Spleen (tissue), 11 donors: ENCODE measurements at regions not wholly inside any gene's neighbourhood (a gene's known extent, or its start where the extent isn't known, plus 50 kb on each side); places are given as distances from the start of the nearest gene placed in this dataset.

Experiments
- DNase-seq: peaks from one replicate; pipeline ENCODE4 v3.0.0-alpha.2; 2020
- H3K27ac ChIP-seq, 8 donors: fragments of 200-600 bp; sonication (generic) in 7 of 8; 1 replicate in 4 of 8; 2 replicates in 4 of 8; pipeline versions ENCODE4 v1.5.0 to v1.8.0; 2016 to 2021; ENCODE audit warnings: inconsistent platforms in 4 of 8, mild to moderate bottlenecking in 4 of 8, moderate library complexity in 1 of 8
- H3K27me3 ChIP-seq, 7 donors: fragments of 200-600 bp; sonication (generic) in 6 of 7; replicated peaks in 1 of 7; 1 replicate in 4 of 7; 2 replicates in 3 of 7; pipeline versions ENCODE4 v1.5.0 to v1.8.0; 2016 to 2021; ENCODE audit warnings: inconsistent platforms in 3 of 7, mild to moderate bottlenecking in 1 of 7
- H3K36me3 ChIP-seq, 6 donors: fragments of 200-600 bp; sonication (generic) in 5 of 6; 1 replicate in 4 of 6; 2 replicates in 2 of 6; pipeline versions ENCODE4 v1.5.0 to v1.8.0; 2016 to 2021; ENCODE audit warnings: inconsistent platforms in 2 of 6
- H3K4me1 ChIP-seq, 6 donors: fragments of 200-600 bp; sonication (generic) in 5 of 6; 1 replicate in 3 of 6; 2 replicates in 3 of 6; pipeline versions ENCODE4 v1.5.0 to v1.8.0; 2016 to 2021; ENCODE audit warnings: inconsistent platforms in 3 of 6
- H3K4me3 ChIP-seq, 8 donors: fragments of 200-600 bp; sonication (generic) in 7 of 8; 1 replicate in 4 of 8; 2 replicates in 4 of 8; pipeline versions ENCODE4 v1.5.0 to v1.8.0; 2016 to 2021; ENCODE audit warnings: inconsistent platforms in 4 of 8, mild to moderate bottlenecking in 4 of 8, moderate library complexity in 2 of 8
- H3K9me3 ChIP-seq, 8 donors: fragments of 200-600 bp; sonication (generic) in 7 of 8; 1 replicate in 4 of 8; 2 replicates in 4 of 8; pipeline versions ENCODE4 v1.5.0 to v1.8.0; 2016 to 2021; ENCODE audit warnings: inconsistent platforms in 4 of 8
- POLR2A ChIP-seq, 3 donors: fragments of 450-650 bp; IDR thresholded peaks; one replicate each; pipeline ENCODE4 v1.5.1; 2017; ENCODE audit warnings: antibody characterized with exemption in 3 of 3, mild to moderate bottlenecking in 1 of 3
- POLR2AphosphoS5 ChIP-seq, 3 donors: sonication (generic); formaldehyde crosslinking; IDR thresholded peaks; one replicate each; pipeline ENCODE4 v1.5.1; 2017; ENCODE audit warnings: antibody characterized with exemption in 3 of 3
- WGBS, 5 donors: extraction: QIAGEN DNeasy Blood & Tissue Kit in 3 of 5; methylation state at CpG; one replicate each; pipeline versions ENCODE4 v1.1.5 to v1.1.7; 2013 to 2018; 5-methylcytosine and 5-hydroxymethylcytosine counted together
- intact Hi-C: fragments of 100-400 bp; cut with DNase I; formaldehyde crosslinking; loops from one replicate; pipeline ENCODE4 v1.15.0; 2023; ENCODE audit warnings: low total_unique reads
- TF ChIP-seq, protein P1 (sequence below), 11 experiments: fragments of 200-600 bp in 7 of 11; fragments of 450-650 bp in 4 of 11; sonication (generic) in 4 of 11; IDR thresholded peaks in 8 of 11; conservative IDR thresholded peaks in 3 of 11; 1 replicate in 7 of 11; 2 replicates in 4 of 11; pipeline versions ENCODE4 v1.4.0 to v1.8.0; 2016 to 2021; ENCODE audit warnings: antibody characterized with exemption in 11 of 11, inconsistent platforms in 4 of 11, mild to moderate bottlenecking in 1 of 11
- donor health status: healthy with polysubstance abuse.
- donor health status: DM: no; HTN: no; CAD: no; lungs with moderate emphysema.
- donor health status: DM: no; HTN: no; CAD: no.
- donor health status: Bipolar disorder and iron deficiency.
- donor health status: healthy.
- donor health status: DM: no; HTN: no; CAD: no.
- donor health status: DM: yes; HTN: yes; CAD: no.

DNA sequence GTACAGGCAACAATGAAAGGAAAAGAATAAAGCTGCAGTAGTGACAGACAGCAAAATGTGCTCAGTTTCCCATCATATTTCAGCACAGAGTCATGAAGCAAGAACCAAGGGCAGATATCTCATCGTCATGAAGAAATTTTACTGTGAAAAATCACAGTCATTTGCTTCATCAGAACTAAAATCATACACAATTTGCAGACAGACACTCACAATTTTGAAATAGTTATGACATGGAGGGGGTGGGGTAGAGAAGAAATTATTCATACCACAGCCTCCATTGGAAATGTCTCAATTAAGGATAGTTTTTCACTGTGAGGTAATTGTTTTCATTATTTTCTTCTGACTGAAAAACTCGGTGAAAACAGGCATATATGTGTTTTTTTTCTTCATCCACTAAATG lies 78.8 kb upstream of the CNTN3 start:
- H3K27ac ChIP-seq = no peak overlapping the region
- no peak overlapping the region for H3K4me3 ChIP-seq
- no peaks in the 10 kb centered on the region for H3K27me3 ChIP-seq
- no peaks in the 10 kb centered on the region for H3K4me1 ChIP-seq
- DNase-seq = no peak
- peaks cover 0 to 14% (median 0%) of the 10 kb centered on the region in 8 donors for H3K9me3 ChIP-seq
- no peaks in the 10 kb centered on the region for H3K36me3 ChIP-seq
- 59 to 90% (median 81%) methylated on average over 2 of the region's 2 CpGs for WGBS, 5 donors
- TF ChIP-seq POLR2A (IDR thresholded peaks at IDR 0.05) (no peak), POLR2AphosphoS5 (IDR thresholded peaks at IDR 0.05) (no peak)
- TF ChIP-seq, protein P1, sequence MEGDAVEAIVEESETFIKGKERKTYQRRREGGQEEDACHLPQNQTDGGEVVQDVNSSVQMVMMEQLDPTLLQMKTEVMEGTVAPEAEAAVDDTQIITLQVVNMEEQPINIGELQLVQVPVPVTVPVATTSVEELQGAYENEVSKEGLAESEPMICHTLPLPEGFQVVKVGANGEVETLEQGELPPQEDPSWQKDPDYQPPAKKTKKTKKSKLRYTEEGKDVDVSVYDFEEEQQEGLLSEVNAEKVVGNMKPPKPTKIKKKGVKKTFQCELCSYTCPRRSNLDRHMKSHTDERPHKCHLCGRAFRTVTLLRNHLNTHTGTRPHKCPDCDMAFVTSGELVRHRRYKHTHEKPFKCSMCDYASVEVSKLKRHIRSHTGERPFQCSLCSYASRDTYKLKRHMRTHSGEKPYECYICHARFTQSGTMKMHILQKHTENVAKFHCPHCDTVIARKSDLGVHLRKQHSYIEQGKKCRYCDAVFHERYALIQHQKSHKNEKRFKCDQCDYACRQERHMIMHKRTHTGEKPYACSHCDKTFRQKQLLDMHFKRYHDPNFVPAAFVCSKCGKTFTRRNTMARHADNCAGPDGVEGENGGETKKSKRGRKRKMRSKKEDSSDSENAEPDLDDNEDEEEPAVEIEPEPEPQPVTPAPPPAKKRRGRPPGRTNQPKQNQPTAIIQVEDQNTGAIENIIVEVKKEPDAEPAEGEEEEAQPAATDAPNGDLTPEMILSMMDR (IDR thresholded peaks at IDR 0.05 in 8 of 11, conservative IDR thresholded peaks at IDR 0.05 in 3 of 11) = no peak
- intact Hi-C loops = no loop called here

DNA sequence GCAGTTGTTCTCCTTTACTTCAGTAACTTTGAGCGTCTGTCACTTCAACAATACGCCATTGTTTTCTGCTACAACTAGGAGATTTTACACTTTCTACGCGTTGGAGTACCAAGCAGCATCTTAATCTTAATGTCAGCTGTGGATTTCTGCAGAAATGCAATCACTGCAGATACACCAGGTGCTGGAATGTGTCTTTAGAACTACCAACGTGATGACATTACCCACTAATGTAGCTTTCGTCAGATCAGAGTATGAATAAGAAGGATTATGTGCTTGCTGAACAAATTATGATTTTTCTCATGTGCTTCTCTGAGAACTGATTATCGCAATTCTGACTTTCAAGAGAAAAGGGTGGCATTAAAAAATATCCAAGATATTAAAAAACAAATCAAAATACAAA lies 77.5 kb upstream of the CNTN3 start:
- no peak for DNase-seq
- TF ChIP-seq POLR2A (IDR thresholded peaks at IDR 0.05) = no peak
- TF ChIP-seq POLR2AphosphoS5 (IDR thresholded peaks at IDR 0.05) = no peak
- TF ChIP-seq, protein P1 (IDR thresholded peaks at IDR 0.05 in 8 of 11, conservative IDR thresholded peaks at IDR 0.05 in 3 of 11) = no peak
- Histone ChIP-seq H3K27me3 (no peaks in the 10 kb centered on the region), H3K4me3 (no peak overlapping the region), H3K9me3 (peaks cover 0 to 14% (median 2%) of the 10 kb centered on the region in 8 donors), H3K27ac (no peak overlapping the region), H3K36me3 (no peaks in the 10 kb centered on the region), H3K4me1 (no peaks in the 10 kb centered on the region)
- intact Hi-C loops = no loop called here
- 72 to 82% (median 78%) methylated on average over 7 of the region's 7 CpGs for WGBS, 5 donors

DNA sequence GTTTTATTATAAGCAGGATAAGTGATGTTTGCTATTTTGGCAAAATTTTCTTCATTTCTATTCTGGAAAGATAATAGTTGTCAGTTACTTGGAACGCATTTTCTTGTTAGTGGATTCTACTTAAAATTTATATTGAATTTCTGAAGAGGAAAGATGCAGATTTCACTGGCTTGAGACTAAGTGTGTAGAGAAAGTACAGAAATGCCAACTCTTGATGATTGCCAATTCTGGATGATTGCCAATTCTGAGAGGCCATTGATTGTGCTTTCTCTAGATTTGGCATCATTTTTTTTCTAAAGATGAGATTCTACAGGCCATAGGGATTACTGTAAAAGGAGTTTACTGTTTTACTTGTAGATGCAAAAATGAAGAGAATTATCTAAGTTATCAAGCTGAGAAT lies 58.9 kb upstream of the CNTN3 start:
- H3K27ac ChIP-seq = no peak overlapping the region
- no peaks in the 10 kb centered on the region for H3K36me3 ChIP-seq
- peaks cover 0 to 9% (median 2%) of the 10 kb centered on the region in 8 donors for H3K9me3 ChIP-seq
- WGBS, 5 donors = 81 to 98% (median 94%) methylated on average over 1 of the region's 1 CpG
- no peaks in the 10 kb centered on the region for H3K27me3 ChIP-seq
- TF ChIP-seq POLR2A (IDR thresholded peaks at IDR 0.05) (no peak), POLR2AphosphoS5 (IDR thresholded peaks at IDR 0.05) (no peak)
- TF ChIP-seq, protein P1 (IDR thresholded peaks at IDR 0.05 in 8 of 11, conservative IDR thresholded peaks at IDR 0.05 in 3 of 11) = no peak
- no peak for DNase-seq
- no peaks in the 10 kb centered on the region for H3K4me1 ChIP-seq
- intact Hi-C loops = no loop called here
- no peak overlapping the region for H3K4me3 ChIP-seq

DNA sequence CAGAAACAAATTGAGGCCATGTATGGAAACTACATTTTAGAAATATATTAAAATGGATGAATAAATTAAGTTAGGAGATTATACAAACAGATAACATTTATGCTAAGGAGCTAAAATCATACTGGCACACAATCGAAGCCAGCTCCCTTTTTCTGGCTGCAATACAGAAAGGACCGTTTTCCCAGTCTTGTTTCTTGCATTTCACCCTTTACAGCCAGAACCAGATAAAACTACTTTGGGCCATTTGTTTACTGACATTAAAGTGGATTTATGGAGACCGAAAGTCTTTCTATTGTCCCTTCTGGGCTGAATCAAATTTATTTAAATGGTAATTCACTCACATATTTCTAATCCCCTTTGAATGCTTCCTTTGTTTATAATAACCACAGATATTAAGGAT lies 50.1 kb upstream of the CNTN3 start:
- Histone ChIP-seq H3K9me3 (peaks cover 0 to 36% (median 14%) of the 10 kb centered on the region in 8 donors), H3K4me3 (no peak overlapping the region), H3K27ac (no peak overlapping the region), H3K4me1 (no peaks in the 10 kb centered on the region), H3K27me3 (no peaks in the 10 kb centered on the region), H3K36me3 (no peaks in the 10 kb centered on the region)
- no peak for DNase-seq
- TF ChIP-seq, protein P1 (IDR thresholded peaks at IDR 0.05 in 8 of 11, conservative IDR thresholded peaks at IDR 0.05 in 3 of 11) = no peak
- TF ChIP-seq POLR2AphosphoS5 (IDR thresholded peaks at IDR 0.05) = no peak
- TF ChIP-seq POLR2A (IDR thresholded peaks at IDR 0.05) = no peak
- intact Hi-C loops = no loop called here
- 69 to 83% (median 75%) methylated on average over 3 of the region's 3 CpGs for WGBS, 5 donors
